ENCODE measurements at regions not wholly inside any gene's neighbourhood (a gene's known extent, or its start where the extent isn't known, plus 50 kb on each side); places are given as distances from the start of the nearest gene placed in this dataset.

DNA sequence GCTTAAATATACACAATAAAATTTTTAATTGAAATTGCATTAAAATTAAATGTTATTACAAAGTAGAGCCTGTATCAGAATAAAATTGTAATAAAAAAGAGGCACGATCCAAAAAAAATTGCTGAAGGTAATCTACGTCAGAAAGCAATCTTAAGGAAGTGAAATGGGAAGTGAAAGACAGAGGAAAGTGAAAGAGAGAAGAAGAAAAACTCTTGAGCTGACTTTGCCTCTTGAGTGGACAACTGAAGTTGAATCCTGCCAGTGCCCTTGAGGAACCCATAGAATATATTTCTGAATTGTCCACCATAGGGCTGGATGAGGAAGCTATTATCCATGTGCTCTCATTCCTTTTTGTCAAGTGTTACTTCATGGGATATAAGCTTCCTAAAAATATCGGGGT, 285.1 kb upstream of the STAC start:
- TF ChIP-seq, protein P1, sequence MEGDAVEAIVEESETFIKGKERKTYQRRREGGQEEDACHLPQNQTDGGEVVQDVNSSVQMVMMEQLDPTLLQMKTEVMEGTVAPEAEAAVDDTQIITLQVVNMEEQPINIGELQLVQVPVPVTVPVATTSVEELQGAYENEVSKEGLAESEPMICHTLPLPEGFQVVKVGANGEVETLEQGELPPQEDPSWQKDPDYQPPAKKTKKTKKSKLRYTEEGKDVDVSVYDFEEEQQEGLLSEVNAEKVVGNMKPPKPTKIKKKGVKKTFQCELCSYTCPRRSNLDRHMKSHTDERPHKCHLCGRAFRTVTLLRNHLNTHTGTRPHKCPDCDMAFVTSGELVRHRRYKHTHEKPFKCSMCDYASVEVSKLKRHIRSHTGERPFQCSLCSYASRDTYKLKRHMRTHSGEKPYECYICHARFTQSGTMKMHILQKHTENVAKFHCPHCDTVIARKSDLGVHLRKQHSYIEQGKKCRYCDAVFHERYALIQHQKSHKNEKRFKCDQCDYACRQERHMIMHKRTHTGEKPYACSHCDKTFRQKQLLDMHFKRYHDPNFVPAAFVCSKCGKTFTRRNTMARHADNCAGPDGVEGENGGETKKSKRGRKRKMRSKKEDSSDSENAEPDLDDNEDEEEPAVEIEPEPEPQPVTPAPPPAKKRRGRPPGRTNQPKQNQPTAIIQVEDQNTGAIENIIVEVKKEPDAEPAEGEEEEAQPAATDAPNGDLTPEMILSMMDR (conservative IDR thresholded peaks at IDR 0.05 in 1 of 2, IDR thresholded peaks at IDR 0.05 in 1 of 2; ENCODE audit: low read depth in 1 of 2, low read length in 2 of 2), result no peak
- TF ChIP-seq EZH2 (IDR thresholded peaks at IDR 0.05; ENCODE audit: low read length, missing control alignments), result no peak
